Karpas-422 (cell line): ENCODE measurements at regions not wholly inside any gene's neighbourhood (a gene's known extent, or its start where the extent isn't known, plus 50 kb on each side); places are given as distances from the start of the nearest gene placed in this dataset.

ENCODE experiments used
- DNase-seq: peaks from one replicate; pipeline ENCODE4 v3.0.0-alpha.2; 2015
- H2AFZ ChIP-seq: fragments of 200-600 bp; sonication (generic); 2 replicates; pipeline ENCODE4 v1.6.1; 2014; ENCODE audit warnings: antibody characterized with exemption, low read length, mixed read lengths
- H3K27ac ChIP-seq: fragments of 200-600 bp; sonication (generic); 2 replicates; pipeline ENCODE4 v1.5.1; 2014; ENCODE audit warnings: mild to moderate bottlenecking, low read length, moderate library complexity
- H3K27me3 ChIP-seq: fragments of 200-600 bp; sonication (generic); 2 replicates; pipeline ENCODE4 v1.6.1; 2014; ENCODE audit warnings: low read length, mixed read lengths
- H3K36me3 ChIP-seq: fragments of 200-600 bp; sonication (generic); 2 replicates; pipeline ENCODE4 v1.6.1; 2014; ENCODE audit warnings: low read length, mixed read lengths; ENCODE audit not compliant: insufficient read depth
- H3K4me1 ChIP-seq: fragments of 200-600 bp; sonication (generic); 2 replicates; pipeline ENCODE4 v1.6.1; 2014; ENCODE audit warnings: mild to moderate bottlenecking, low read length, mixed read lengths
- H3K4me2 ChIP-seq: fragments of 200-600 bp; sonication (generic); 2 replicates; pipeline ENCODE4 v1.6.1; 2014; ENCODE audit warnings: low read length, low read depth, mild to moderate bottlenecking; ENCODE audit not compliant: poor library complexity, severe bottlenecking
- H3K4me3 ChIP-seq: fragments of 200-600 bp; sonication (generic); 2 replicates; pipeline ENCODE4 v1.5.1; 2014; ENCODE audit warnings: mild to moderate bottlenecking, antibody characterized with exemption, low read length, mixed read lengths
- H3K79me2 ChIP-seq: fragments of 200-600 bp; sonication (generic); 2 replicates; pipeline ENCODE4 v1.6.1; 2014; ENCODE audit warnings: mild to moderate bottlenecking, low read length, mixed read lengths
- H3K9ac ChIP-seq: fragments of 200-600 bp; sonication (generic); 2 replicates; pipeline ENCODE4 v1.6.0; 2014; ENCODE audit warnings: low read length
- H3K9me2 ChIP-seq: fragments of 200-600 bp; sonication (generic), shearing (Covaris generic); replicated peaks from 2 replicates; pipeline ENCODE4 v1.6.0; 2014; ENCODE audit warnings: mild to moderate bottlenecking, low read length, moderate library complexity; ENCODE audit not compliant: insufficient read depth
- H3K9me3 ChIP-seq: fragments of 300-700, 200-600 bp; sonication (generic); 2 replicates; pipeline ENCODE4 v1.6.1; 2014; ENCODE audit warnings: low read length, mixed read lengths
- H4K20me1 ChIP-seq: fragments of 200-600 bp; sonication (generic); 2 replicates; pipeline ENCODE4 v1.6.1; 2014; ENCODE audit warnings: mild to moderate bottlenecking, antibody characterized with exemption, low read length, low read depth; ENCODE audit not compliant: insufficient read depth

GRCh38 chr18:56517761-56518160 lies 120.6 kb downstream of the TXNL1 start:
- no peak overlapping the region for H3K4me2 ChIP-seq
- DNase-seq = no peak
- H3K9me3 ChIP-seq = no peaks in the 10 kb centered on the region
- H3K4me3 ChIP-seq = no peak overlapping the region
- H3K27me3 ChIP-seq = no peaks in the 10 kb centered on the region
- no peak overlapping the region for H2AFZ ChIP-seq
- H3K36me3 ChIP-seq = no peaks in the 10 kb centered on the region
- no peak overlapping the region for H3K27ac ChIP-seq
- H3K79me2 ChIP-seq = no peaks in the 10 kb centered on the region
- no peaks in the 10 kb centered on the region for H3K9me2 ChIP-seq
- H3K9ac ChIP-seq = no peak overlapping the region
- no peaks in the 10 kb centered on the region for H4K20me1 ChIP-seq
- H3K4me1 ChIP-seq = no peaks in the 10 kb centered on the region

GRCh38 chr18:56517196-56517595 lies 121.2 kb downstream of the TXNL1 start:
- Histone ChIP-seq H3K9me3 (no peaks in the 10 kb centered on the region), H3K9ac (no peak overlapping the region), H4K20me1 (no peaks in the 10 kb centered on the region), H3K4me2 (no peak overlapping the region), H3K27ac (no peak overlapping the region), H3K36me3 (no peaks in the 10 kb centered on the region), H3K9me2 (no peaks in the 10 kb centered on the region), H2AFZ (no peak overlapping the region), H3K27me3 (no peaks in the 10 kb centered on the region), H3K4me1 (no peaks in the 10 kb centered on the region), H3K4me3 (no peak overlapping the region), H3K79me2 (no peaks in the 10 kb centered on the region)
- DNase-seq = no peak

- no peaks in the 10 kb centered on the region for H4K20me1 ChIP-seq
These were observed 121.6 kb downstream of the TXNL1 start for GRCh38 chr18:56516789-56517188.

GRCh38 chr18:56515522-56515921 lies 122.9 kb downstream of the TXNL1 start:
- DNase-seq = no peak
- Histone ChIP-seq H3K36me3 (no peaks in the 10 kb centered on the region), H3K27me3 (no peaks in the 10 kb centered on the region), H3K4me2 (no peak overlapping the region), H3K9me2 (no peaks in the 10 kb centered on the region), H4K20me1 (no peaks in the 10 kb centered on the region), H3K4me1 (no peaks in the 10 kb centered on the region), H3K4me3 (no peak overlapping the region), H3K9me3 (no peaks in the 10 kb centered on the region), H2AFZ (no peak overlapping the region), H3K27ac (no peak overlapping the region), H3K9ac (no peak overlapping the region), H3K79me2 (no peaks in the 10 kb centered on the region)

More at GRCh38 chr18:56516789-56517188, 121.6 kb downstream of the TXNL1 start:
- no peaks in the 10 kb centered on the region for H3K9me2 ChIP-seq
- no peaks in the 10 kb centered on the region for H3K79me2 ChIP-seq
- H3K9ac ChIP-seq = no peak overlapping the region
- no peaks in the 10 kb centered on the region for H3K9me3 ChIP-seq
- no peaks in the 10 kb centered on the region for H3K36me3 ChIP-seq
- H3K27ac ChIP-seq = no peak overlapping the region
- no peak overlapping the region for H2AFZ ChIP-seq
- DNase-seq = no peak
- no peak overlapping the region for H3K4me3 ChIP-seq
- no peaks in the 10 kb centered on the region for H3K27me3 ChIP-seq
- no peaks in the 10 kb centered on the region for H3K4me1 ChIP-seq
- H3K4me2 ChIP-seq = no peak overlapping the region

GRCh38 chr18:56511996-56512395 lies 126.4 kb downstream of the TXNL1 start:
- Histone ChIP-seq H3K79me2 (no peaks in the 10 kb centered on the region), H3K27me3 (no peaks in the 10 kb centered on the region), H3K9ac (no peak overlapping the region), H4K20me1 (no peaks in the 10 kb centered on the region), H3K27ac (no peak overlapping the region), H3K9me3 (no peaks in the 10 kb centered on the region), H3K36me3 (no peaks in the 10 kb centered on the region), H3K4me1 (no peaks in the 10 kb centered on the region), H3K4me3 (no peak overlapping the region), H2AFZ (no peak overlapping the region), H3K4me2 (no peak overlapping the region), H3K9me2 (no peaks in the 10 kb centered on the region)
- no peak for DNase-seq

- Histone ChIP-seq H3K79me2 (no peaks in the 10 kb centered on the region), H3K9me2 (no peaks in the 10 kb centered on the region), H3K9me3 (no peaks in the 10 kb centered on the region), H3K9ac (no peak overlapping the region), H4K20me1 (no peaks in the 10 kb centered on the region), H3K4me3 (no peak overlapping the region), H3K27me3 (no peaks in the 10 kb centered on the region), H3K4me1 (no peaks in the 10 kb centered on the region), H3K27ac (no peak overlapping the region), H3K4me2 (no peak overlapping the region), H2AFZ (no peak overlapping the region), H3K36me3 (no peaks in the 10 kb centered on the region)
- no peak for DNase-seq
These were observed 128.3 kb downstream of the TXNL1 start for GRCh38 chr18:56510108-56510507.

GRCh38 chr18:56509656-56510055 lies 128.7 kb downstream of the TXNL1 start:
- Histone ChIP-seq H3K27ac (no peak overlapping the region), H3K9ac (no peak overlapping the region), H3K9me2 (no peaks in the 10 kb centered on the region), H4K20me1 (no peaks in the 10 kb centered on the region), H3K9me3 (no peaks in the 10 kb centered on the region), H3K4me2 (no peak overlapping the region), H3K4me3 (no peak overlapping the region), H3K79me2 (no peaks in the 10 kb centered on the region), H3K27me3 (no peaks in the 10 kb centered on the region), H3K36me3 (no peaks in the 10 kb centered on the region), H2AFZ (no peak overlapping the region), H3K4me1 (no peaks in the 10 kb centered on the region)
- DNase-seq = no peak

- Histone ChIP-seq H3K27me3 (no peaks in the 10 kb centered on the region), H3K79me2 (no peaks in the 10 kb centered on the region), H3K9ac (no peak overlapping the region), H3K4me2 (no peak overlapping the region), H3K36me3 (no peaks in the 10 kb centered on the region), H3K4me3 (no peak overlapping the region), H3K9me3 (no peaks in the 10 kb centered on the region), H4K20me1 (no peaks in the 10 kb centered on the region), H2AFZ (no peak overlapping the region), H3K27ac (no peak overlapping the region), H3K9me2 (no peaks in the 10 kb centered on the region), H3K4me1 (no peaks in the 10 kb centered on the region)
- no peak for DNase-seq
These were observed 129.9 kb downstream of the TXNL1 start for GRCh38 chr18:56508370-56509036.
